ENCODE measurements at regions not wholly inside any gene's neighbourhood (a gene's known extent, or its start where the extent isn't known, plus 50 kb on each side); places are given as distances from the start of the nearest gene placed in this dataset.

- TF ChIP-seq TRIM25 (IDR thresholded peaks at IDR 0.05; ENCODE audit: borderline replicate concordance) (no peak), ETV5 (CRISPR knock-in tag; IDR thresholded peaks at IDR 0.05; ENCODE audit: low read depth) (no peak), ZNF584 (CRISPR knock-in tag; IDR thresholded peaks at IDR 0.05; ENCODE audit: low read depth) (no peak), MYC (IDR thresholded peaks at IDR 0.05; ENCODE audit: low read depth, low read length) (no peak), MYC (CRISPR knock-in tag; IDR thresholded peaks at IDR 0.05; ENCODE audit: borderline replicate concordance, low read depth) (no peak), ID3 (CRISPR knock-in tag; IDR thresholded peaks at IDR 0.05) (no peak), ID3 (tag; IDR thresholded peaks at IDR 0.05) (no peak), TARDBP (IDR thresholded peaks at IDR 0.05) (no peak), PRMT5 (CRISPR knock-in tag; IDR thresholded peaks at IDR 0.05) (no peak)
Observed at GRCh38 chr9:81387360-81388106, 301.8 kb downstream of the TLE1 start (continued).

GRCh38 chr9:81384911-81385310, 304.4 kb downstream of the TLE1 start:
- H3K9me1 ChIP-seq (ENCODE audit: control insufficient read depth, insufficient read depth, low read length), result no peaks in the 10 kb centered on the region
- no peaks in the 10 kb centered on the region for H3K79me2 ChIP-seq (ENCODE audit: control insufficient read depth, insufficient read depth, low read length)
- intact Hi-C loops (cut with micrococcal nuclease) (no loop called here), in situ Hi-C loops (cut with MboI) (no loop called here)
- DNase-seq (ENCODE audit: extremely low read depth in 1 of 4, low spot score in 3 of 4), result no peak
- no peak overlapping the region for H3K4me2 ChIP-seq (ENCODE audit: insufficient read depth, low read length)
- H2AFZ ChIP-seq (ENCODE audit: low read depth, low read length), result no peak overlapping the region
- no peaks in the 10 kb centered on the region for H3K36me3 ChIP-seq (ENCODE audit: control insufficient read depth, insufficient read depth, low read length)
- no peak overlapping the region for H3K9ac ChIP-seq (ENCODE audit: insufficient read depth in 1 of 2, low read depth in 2 of 2, low read length in 2 of 2)
- FAIRE-seq, result no peak
- no peak for ATAC-seq
- H4K20me1 ChIP-seq (replicated peaks; ENCODE audit: control insufficient read depth, insufficient read depth, low read length), result no peaks in the 10 kb centered on the region
- POLR2A ChIA-PET, result no interaction called here
- H3K4me3 ChIP-seq, result no peak overlapping the region
- BruUV-seq (replicated peaks), result no TSS peak
- 0% methylated on average over 3 of the region's 3 CpGs for WGBS (ENCODE audit: insufficient coverage, low coverage, missing lambda C conversion rate)
- no peaks in the 10 kb centered on the region for H3K27me3 ChIP-seq (ENCODE audit: control insufficient read depth in 2 of 2, insufficient read depth in 2 of 2, low read length in 2 of 2)
- no peaks in the 10 kb centered on the region for H3K9me3 ChIP-seq (replicated peaks; ENCODE audit: control insufficient read depth, insufficient read depth, low read depth, low read length)
- no peak overlapping the region for H3K27ac ChIP-seq (ENCODE audit: extremely low read depth, low read depth, low read length)
- CTCF ChIA-PET (ENCODE audit: low intra/inter-chr PET ratio), result no interaction called here
- no peaks in the 10 kb centered on the region for H3K4me1 ChIP-seq (replicated peaks in 1 of 2; ENCODE audit: control insufficient read depth in 2 of 2, insufficient read depth in 2 of 2, low read length in 2 of 2)
- TF ChIP-seq BRD9 (IDR thresholded peaks at IDR 0.05; ENCODE audit: low read depth, partially characterized antibody) (no peak), KDM4B (IDR thresholded peaks at IDR 0.05; ENCODE audit: borderline replicate concordance in 2 of 2, low read depth in 1 of 2) (no peak), NFXL1 (CRISPR knock-in tag; IDR thresholded peaks at IDR 0.05) (no peak), GTF2B (IDR thresholded peaks at IDR 0.05; ENCODE audit: extremely low read depth, insufficient read length) (no peak), TEAD4 (IDR thresholded peaks at IDR 0.05; ENCODE audit: low read length) (no peak), TEAD4 (CRISPR knock-in tag; IDR thresholded peaks at IDR 0.05; ENCODE audit: borderline replicate concordance) (no peak), E2F5 (CRISPR knock-in tag; IDR thresholded peaks at IDR 0.05) (no peak), MTA1 (IDR thresholded peaks at IDR 0.05; ENCODE audit: borderline replicate concordance) (no peak)
